Activated CD4-positive, alpha-beta T cell treated with anti-CD3 and anti-CD28 coated beads, Interleukin-2, amount 10 ng/mL, durations not matched to agents 24 days and 14 days (primary cell): ENCODE measurements at regions not wholly inside any gene's neighbourhood (a gene's known extent, or its start where the extent isn't known, plus 50 kb on each side); places are given as distances from the start of the nearest gene placed in this dataset.

Experiments
- DNase-seq: peaks from one replicate; pipeline ENCODE4 v3.0.0; 2022
- H3K27ac Mint-ChIP-seq: one replicate; pipeline ENCODE4 v1.8.0; 2022; ENCODE audit warnings: mild to moderate bottlenecking, mixed read lengths
- H3K27me3 Mint-ChIP-seq: one replicate; pipeline ENCODE4 v1.8.0; 2022; ENCODE audit warnings: mixed read lengths
- H3K36me3 Mint-ChIP-seq: one replicate; pipeline ENCODE4 v1.8.0; 2022; ENCODE audit warnings: low read depth, mild to moderate bottlenecking, mixed read lengths
- H3K4me1 Mint-ChIP-seq: one replicate; pipeline ENCODE4 v1.8.0; 2021; ENCODE audit warnings: mixed read lengths
- H3K4me3 Mint-ChIP-seq: one replicate; pipeline ENCODE4 v1.8.0; 2022; ENCODE audit warnings: mild to moderate bottlenecking, moderate library complexity, mixed read lengths
- H3K9me3 Mint-ChIP-seq: one replicate; pipeline ENCODE4 v1.8.0; 2021; ENCODE audit warnings: mixed read lengths
- intact Hi-C: fragments of 100-400 bp; cut with micrococcal nuclease; formaldehyde crosslinking; loops from one replicate; pipeline ENCODE4 v1.15.1; 2023

DNA sequence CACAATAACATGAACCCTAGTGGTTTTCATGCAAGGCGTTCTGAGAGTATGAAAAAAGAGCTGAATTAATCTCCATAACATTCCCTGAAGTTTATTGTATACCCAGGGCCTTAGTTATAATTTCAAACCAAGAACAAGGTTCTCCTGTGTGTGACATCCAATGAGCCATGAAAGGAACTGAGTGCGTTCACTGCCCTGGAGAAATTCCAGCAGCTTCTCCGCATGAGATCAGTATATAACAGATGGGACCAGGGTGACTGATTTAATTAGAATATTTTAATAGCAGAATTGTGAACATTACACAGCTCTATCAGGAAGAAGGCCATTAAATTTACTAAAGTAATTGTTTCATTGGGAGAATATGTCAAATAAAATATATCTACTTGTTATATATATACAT, 1190.5 kb upstream of the SLC10A2 start:
- Mint-ChIP-seq H3K27me3 (no peaks in the 10 kb centered on the region), H3K27ac (no peak overlapping the region), H3K4me1 (no peaks in the 10 kb centered on the region)

DNA sequence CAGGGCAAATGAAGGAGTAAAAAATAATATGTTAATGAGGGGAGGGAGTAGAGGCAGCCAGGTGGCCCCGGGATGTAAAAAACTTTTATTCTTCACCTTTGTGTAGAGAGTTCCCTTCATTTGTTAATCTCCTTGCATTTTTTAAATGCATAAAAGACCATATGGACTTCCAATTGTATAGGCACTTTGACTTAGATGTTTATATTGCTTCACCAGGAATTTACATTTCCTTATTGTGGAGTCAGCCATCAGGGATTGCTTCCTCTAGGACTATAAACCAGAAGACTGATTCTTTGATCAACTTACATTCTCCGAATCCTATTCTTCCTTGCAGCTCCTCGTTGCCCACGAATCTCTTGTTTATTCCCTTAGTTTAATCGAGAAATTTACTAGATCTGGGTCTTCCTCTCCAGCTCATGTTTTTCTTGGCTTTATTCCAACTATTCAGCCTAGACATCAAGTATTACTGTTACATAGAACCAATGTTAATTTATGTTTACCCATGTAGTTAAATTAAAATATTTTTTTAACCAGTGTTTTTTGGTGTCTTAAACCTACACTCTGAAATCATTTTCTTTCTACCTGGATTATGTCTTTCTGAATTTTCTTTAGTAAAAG, 1187.0 kb upstream of the SLC10A2 start:
- Mint-ChIP-seq H3K27ac (no peak overlapping the region), H3K4me1 (no peaks in the 10 kb centered on the region), H3K9me3 (no peaks in the 10 kb centered on the region), H3K36me3 (no peaks in the 10 kb centered on the region), H3K27me3 (no peaks in the 10 kb centered on the region), H3K4me3 (no peak overlapping the region)
- DNase-seq, result no peak
- intact Hi-C loops, result no loop called here

More for the DNA sequence above, 1190.5 kb upstream of the SLC10A2 start:
- Mint-ChIP-seq H3K4me3 (no peak overlapping the region), H3K9me3 (no peaks in the 10 kb centered on the region), H3K36me3 (no peaks in the 10 kb centered on the region)
- intact Hi-C loops, result no loop called here
- DNase-seq, result no peak

DNA sequence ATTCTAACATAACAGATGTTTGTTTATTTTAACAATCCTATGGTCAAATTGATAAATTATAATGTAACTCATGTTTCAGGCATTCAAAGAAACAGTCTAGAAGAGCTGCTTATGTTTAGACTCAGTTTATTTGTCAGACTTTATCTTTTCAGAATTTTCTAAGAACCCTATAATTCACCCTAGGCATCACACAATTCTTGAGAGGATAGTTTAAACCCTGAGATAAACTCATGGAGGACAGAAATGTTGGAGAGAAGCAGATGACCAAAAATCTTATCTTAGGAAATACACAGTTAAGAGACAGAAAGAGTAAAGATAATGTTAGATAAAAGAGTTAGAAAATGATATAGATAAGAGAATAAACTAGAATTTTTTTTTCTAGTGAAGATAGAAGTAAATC, 1185.7 kb upstream of the SLC10A2 start:
- no peaks in the 10 kb centered on the region for H3K36me3 Mint-ChIP-seq
- H3K9me3 Mint-ChIP-seq, result no peaks in the 10 kb centered on the region
- DNase-seq, result no peak
- H3K27ac Mint-ChIP-seq, result no peak overlapping the region
- H3K27me3 Mint-ChIP-seq, result no peaks in the 10 kb centered on the region
- H3K4me3 Mint-ChIP-seq, result no peak overlapping the region
- H3K4me1 Mint-ChIP-seq, result no peaks in the 10 kb centered on the region
- intact Hi-C loops, result no loop called here

DNA sequence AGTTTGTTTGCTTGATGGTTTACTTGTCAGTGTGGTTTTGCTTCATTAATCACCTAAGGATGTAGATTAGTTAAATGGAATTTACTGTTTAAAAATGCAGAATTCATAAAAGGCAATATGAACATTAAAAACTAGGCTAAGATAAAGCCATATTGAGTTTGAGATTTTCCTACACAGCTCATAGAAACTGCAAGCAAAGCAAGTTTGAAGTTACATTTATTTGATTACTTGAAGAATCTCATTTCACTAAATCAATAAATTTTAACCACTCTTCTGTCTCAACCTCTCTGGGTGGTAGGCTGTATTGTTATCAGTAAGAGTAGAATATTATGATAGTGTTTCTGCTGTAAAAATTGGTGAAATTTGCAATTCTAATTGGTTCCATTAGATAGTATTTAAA, 1180.7 kb upstream of the SLC10A2 start:
- Mint-ChIP-seq H3K9me3 (no peaks in the 10 kb centered on the region), H3K27me3 (no peaks in the 10 kb centered on the region), H3K4me1 (no peaks in the 10 kb centered on the region), H3K4me3 (no peak overlapping the region), H3K27ac (no peak overlapping the region), H3K36me3 (no peaks in the 10 kb centered on the region)
- intact Hi-C loops, result no loop called here
- DNase-seq, result no peak

DNA sequence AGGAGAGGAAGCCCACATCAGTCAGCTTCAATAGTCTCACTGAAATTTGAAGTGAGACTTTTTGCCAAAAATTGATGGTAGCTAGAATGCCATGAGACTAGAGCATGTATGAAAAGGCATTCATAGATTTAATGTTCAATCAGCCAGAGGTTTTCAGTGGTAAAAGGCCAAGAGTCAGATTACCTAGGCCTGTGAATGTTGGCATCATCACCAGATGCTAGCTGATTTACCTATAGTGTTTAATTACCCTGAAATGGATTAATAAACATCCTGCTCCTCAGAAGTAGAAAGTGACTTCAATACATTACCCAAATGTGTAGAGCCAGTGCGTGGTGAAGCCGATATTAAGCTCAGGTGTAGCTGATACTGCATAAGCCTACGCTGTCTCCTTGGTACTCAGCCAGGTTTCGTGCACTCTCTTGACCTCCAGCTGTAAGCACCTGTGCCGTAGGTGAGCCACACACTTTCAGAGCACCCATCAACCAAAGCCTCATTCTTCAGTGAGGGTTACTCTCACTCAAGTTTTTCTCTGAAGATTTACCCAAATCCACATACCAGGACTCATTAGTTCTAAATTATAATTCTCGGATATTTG, 1140.3 kb upstream of the SLC10A2 start:
- no peak overlapping the region for H3K4me3 Mint-ChIP-seq
- no peak overlapping the region for H3K27ac Mint-ChIP-seq
- no peaks in the 10 kb centered on the region for H3K27me3 Mint-ChIP-seq
- H3K36me3 Mint-ChIP-seq, result no peaks in the 10 kb centered on the region
- no peaks in the 10 kb centered on the region for H3K4me1 Mint-ChIP-seq
- intact Hi-C loops, result no loop called here
- H3K9me3 Mint-ChIP-seq, result peaks cover 4% of the 10 kb centered on the region
- no peak for DNase-seq

DNA sequence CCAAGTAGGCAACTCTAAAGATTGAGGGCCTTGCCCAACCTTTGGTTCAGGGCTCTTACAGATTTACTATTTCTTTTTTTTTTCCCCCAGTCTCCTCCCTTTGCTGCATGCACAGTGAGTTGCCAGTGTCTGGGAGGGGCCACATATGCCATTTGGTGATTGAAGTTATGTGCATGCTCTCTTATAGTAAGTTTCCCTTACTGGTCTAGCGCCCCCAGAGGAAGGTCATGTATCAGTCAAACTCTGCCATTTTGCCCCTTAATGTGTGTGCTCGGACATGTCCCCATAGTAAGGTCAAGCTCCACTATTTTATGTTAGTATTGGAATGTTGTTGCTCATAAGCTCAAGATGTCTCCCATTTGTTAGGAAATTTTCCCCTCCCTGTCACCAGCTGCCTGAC, 1138.0 kb upstream of the SLC10A2 start:
- H3K4me3 Mint-ChIP-seq, result no peak overlapping the region
- no peaks in the 10 kb centered on the region for H3K27me3 Mint-ChIP-seq
- DNase-seq, result no peak
- H3K4me1 Mint-ChIP-seq, result no peaks in the 10 kb centered on the region
- no peaks in the 10 kb centered on the region for H3K36me3 Mint-ChIP-seq
- H3K27ac Mint-ChIP-seq, result no peak overlapping the region
- H3K9me3 Mint-ChIP-seq, result peaks cover 4% of the 10 kb centered on the region
- intact Hi-C loops, result no loop called here

DNA sequence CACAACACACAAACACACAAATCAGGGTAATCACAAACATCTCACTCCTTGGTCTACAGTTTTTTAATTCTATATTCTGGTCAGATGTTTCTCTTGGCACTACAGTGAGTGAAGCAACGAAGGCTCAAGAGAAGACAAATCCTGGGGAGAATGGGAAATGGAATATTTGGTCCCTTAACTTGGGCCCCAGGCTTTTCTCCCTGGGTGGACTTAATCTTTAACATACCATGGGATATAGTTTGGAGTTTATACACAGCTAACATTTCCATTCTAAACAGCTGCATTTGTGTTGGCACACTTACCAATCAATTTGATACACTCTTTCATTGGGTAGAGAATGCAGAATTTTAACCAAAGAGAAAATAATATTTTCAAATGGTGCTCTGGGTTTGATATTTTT, 1132.6 kb upstream of the SLC10A2 start:
- no peak overlapping the region for H3K27ac Mint-ChIP-seq

DNA sequence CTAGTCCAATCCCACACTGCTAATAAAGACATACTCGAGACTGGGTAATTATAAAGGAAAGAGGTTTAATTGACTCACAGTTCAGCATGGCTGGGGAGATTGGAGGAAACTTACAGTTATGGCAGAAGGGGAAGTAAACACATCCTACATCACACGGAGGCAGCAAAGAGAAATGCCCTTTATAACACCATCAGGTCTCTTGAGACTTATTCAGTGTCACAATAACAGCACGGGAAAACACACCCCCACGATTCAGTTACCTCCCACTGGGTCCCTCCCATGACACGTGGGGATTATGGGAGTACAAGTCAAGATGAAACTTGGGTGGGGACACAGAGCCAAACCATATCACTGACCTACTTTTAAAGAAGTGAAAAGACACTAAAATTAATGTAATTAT, 1130.4 kb upstream of the SLC10A2 start:
- Mint-ChIP-seq H3K4me1 (no peaks in the 10 kb centered on the region), H3K4me3 (no peak overlapping the region), H3K36me3 (no peaks in the 10 kb centered on the region), H3K9me3 (peaks cover 3% of the 10 kb centered on the region), H3K27me3 (no peaks in the 10 kb centered on the region), H3K27ac (no peak overlapping the region)
- intact Hi-C loops, result no loop called here
- DNase-seq, result no peak

More for the DNA sequence above, 1132.6 kb upstream of the SLC10A2 start:
- intact Hi-C loops, result no loop called here
- peaks cover 3% of the 10 kb centered on the region for H3K9me3 Mint-ChIP-seq
- H3K36me3 Mint-ChIP-seq, result no peaks in the 10 kb centered on the region
- no peaks in the 10 kb centered on the region for H3K4me1 Mint-ChIP-seq
- no peaks in the 10 kb centered on the region for H3K27me3 Mint-ChIP-seq
- no peak overlapping the region for H3K4me3 Mint-ChIP-seq
- DNase-seq, result no peak

DNA sequence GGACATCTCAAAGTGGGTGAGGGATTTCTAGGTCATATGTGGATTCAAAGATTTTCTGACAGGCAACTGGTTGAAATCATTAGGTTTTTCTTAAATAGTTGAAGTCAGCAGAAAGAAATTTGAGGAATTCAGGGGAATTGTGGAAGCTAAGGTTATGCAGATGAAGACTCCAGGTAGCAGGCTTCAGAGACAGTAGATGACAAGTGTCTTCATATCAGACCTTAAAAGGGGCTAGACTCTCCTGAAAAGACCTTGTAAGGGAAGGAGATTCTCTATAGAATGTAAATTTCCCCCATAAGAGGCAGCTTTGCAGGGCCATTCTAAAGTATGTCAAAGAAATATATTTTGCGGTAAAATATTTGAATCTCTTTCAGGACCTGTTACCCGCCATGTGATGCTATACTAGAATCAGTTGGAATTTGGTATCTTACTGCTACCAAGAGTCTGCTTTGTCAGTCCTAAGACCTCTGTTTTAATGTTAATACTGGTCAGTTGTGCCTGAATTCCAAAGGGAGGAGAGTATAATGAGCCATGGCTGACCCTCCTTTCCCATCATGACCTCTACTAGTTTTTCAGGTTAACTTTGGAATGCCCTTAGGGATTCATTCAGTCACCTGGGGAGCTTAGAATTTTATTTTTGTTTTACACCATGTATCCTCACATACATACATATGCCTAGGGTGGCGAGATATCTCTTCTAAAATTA, 1115.5 kb upstream of the SLC10A2 start:
- Mint-ChIP-seq H3K4me1 (no peaks in the 10 kb centered on the region), H3K36me3 (no peaks in the 10 kb centered on the region), H3K27me3 (no peaks in the 10 kb centered on the region), H3K9me3 (peaks cover 10% of the 10 kb centered on the region), H3K27ac (no peak overlapping the region), H3K4me3 (no peak overlapping the region)
- no peak for DNase-seq
- intact Hi-C loops, result no loop called here

DNA sequence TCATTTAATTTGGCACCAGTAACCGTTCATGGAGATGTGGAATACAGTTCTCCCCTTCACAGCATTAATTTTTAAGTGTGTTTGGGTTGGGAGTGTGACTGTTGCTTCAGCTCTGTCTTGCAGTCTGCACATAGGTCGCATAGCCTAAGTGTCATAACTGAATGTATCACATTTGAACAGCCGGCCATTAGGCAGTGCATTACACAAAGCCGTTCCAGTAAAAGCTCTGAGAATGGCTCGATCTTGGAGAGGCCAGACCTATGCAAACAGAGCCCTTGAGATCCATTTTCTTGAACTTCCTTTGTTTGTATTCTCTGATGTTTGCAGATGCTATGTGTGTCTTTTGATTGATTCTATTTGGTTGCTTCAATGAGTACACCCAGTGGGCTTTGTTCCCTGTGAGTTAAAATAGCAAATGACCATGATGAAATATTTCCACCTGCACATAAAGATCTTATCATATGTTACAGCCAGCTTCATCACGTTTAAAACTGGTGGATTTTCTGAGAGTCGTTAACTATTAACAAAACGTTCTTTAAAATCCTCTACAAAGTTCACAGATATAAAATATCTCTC, 1104.9 kb upstream of the SLC10A2 start:
- no peak overlapping the region for H3K4me3 Mint-ChIP-seq
- H3K9me3 Mint-ChIP-seq, result no peaks in the 10 kb centered on the region
- H3K36me3 Mint-ChIP-seq, result no peaks in the 10 kb centered on the region
- H3K27me3 Mint-ChIP-seq, result no peaks in the 10 kb centered on the region
- intact Hi-C loops, result no loop called here
- no peaks in the 10 kb centered on the region for H3K4me1 Mint-ChIP-seq
- H3K27ac Mint-ChIP-seq, result no peak overlapping the region
- DNase-seq, result no peak

DNA sequence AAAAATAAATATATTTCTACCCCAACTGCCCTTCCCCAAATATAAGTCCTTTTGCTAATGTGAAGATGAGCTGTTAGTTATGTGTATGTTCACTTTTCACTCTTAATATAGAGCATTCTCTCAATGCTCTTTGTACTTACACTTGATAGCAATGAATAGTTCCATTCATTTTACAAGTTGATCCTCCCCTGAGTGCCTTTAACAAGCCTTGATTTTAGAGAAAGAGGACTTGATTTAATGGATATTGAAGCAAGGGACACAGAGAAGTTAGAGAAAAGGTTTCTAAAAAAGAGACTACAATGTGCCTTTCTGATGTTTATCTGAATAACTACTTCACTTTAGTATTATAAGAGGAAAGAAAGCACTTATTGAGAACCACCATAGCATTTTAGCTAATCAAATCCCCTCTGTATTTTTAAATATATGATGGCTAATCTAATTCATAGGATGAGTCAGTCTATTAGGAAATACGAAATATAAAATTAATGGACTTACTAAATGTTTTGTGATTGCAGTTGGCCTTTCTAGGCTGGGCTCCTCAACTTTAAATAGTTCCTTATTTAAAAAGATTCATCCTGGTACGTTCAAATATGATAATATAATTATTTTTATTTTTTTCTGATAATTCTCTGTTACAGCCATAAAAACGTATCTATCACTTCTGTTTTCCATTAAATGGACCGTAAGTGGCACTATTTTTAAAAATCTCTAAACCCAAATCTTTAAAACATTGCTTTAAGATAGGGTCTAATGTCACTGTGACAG, 1097.8 kb upstream of the SLC10A2 start:
- Mint-ChIP-seq H3K36me3 (no peaks in the 10 kb centered on the region), H3K27ac (no peak overlapping the region), H3K27me3 (no peaks in the 10 kb centered on the region), H3K9me3 (no peaks in the 10 kb centered on the region), H3K4me3 (no peak overlapping the region), H3K4me1 (no peaks in the 10 kb centered on the region)
- no peak for DNase-seq
- intact Hi-C loops, result no loop called here

DNA sequence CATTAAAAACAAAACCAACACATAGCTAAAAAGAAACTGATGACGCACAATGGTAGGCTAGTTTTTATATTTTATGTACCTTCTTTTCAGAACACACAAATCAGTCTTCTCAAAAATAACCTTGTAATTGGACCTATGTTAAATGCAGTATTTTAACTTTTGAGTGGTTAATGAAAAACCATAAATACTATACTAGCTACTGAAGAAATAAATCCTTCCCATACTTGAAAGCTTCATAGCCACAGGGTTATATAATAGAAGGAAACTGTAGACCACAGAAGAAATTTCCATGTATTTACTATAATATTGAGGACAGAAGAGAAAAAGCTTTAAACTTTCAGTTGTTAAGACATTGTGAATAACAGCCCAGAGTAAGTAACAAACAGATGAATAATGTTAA, 1094.3 kb upstream of the SLC10A2 start:
- Mint-ChIP-seq H3K27ac (no peak overlapping the region), H3K36me3 (no peaks in the 10 kb centered on the region), H3K9me3 (no peaks in the 10 kb centered on the region), H3K27me3 (no peaks in the 10 kb centered on the region), H3K4me1 (no peaks in the 10 kb centered on the region), H3K4me3 (no peak overlapping the region)
- no peak for DNase-seq
- intact Hi-C loops, result no loop called here

DNA sequence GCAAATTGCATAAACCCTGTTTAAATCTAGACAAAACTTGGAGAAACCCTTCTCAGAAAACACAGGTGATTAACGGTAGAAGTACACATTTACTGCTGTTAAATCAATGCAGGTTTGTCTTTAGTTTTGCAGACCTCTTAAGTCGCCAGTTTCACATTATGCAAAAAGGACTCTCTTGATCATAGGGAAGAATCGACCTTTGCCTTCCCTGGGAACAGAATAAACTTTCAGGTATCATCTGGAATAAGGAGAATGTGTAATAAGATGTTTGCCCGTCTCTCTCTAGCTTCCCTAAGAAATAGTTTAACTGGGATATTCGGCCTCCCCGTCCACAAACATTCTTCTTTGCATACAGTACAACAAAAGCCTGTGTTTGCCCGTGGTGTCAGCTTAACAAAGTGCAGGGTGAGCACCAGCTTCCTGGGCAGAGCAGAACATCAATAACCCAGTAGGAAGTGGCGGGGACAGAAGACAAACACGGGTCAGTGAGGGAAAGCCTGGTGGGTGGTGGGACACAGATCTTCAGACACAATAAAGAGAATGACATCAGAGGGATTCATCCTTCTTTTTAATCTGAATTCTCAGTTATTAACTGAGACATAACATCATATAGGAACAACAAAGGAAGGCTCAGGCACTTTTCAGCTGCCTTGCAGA, 1077.7 kb upstream of the SLC10A2 start:
- DNase-seq, result no peak
- no peak overlapping the region for H3K4me3 Mint-ChIP-seq
- H3K27ac Mint-ChIP-seq, result no peak overlapping the region
- no peaks in the 10 kb centered on the region for H3K27me3 Mint-ChIP-seq
- no peaks in the 10 kb centered on the region for H3K9me3 Mint-ChIP-seq
- H3K4me1 Mint-ChIP-seq, result no peaks in the 10 kb centered on the region
- intact Hi-C loops, result no loop called here
- H3K36me3 Mint-ChIP-seq, result no peaks in the 10 kb centered on the region
